Myocyte (in vitro differentiated cells): ENCODE measurements at regions not wholly inside any gene's neighbourhood (a gene's known extent, or its start where the extent isn't known, plus 50 kb on each side); places are given as distances from the start of the nearest gene placed in this dataset.

Experiments
- DNase-seq: peaks from one replicate; pipeline ENCODE4 v3.0.0-alpha.2; 2012; ENCODE audit warnings: low read depth

DNA sequence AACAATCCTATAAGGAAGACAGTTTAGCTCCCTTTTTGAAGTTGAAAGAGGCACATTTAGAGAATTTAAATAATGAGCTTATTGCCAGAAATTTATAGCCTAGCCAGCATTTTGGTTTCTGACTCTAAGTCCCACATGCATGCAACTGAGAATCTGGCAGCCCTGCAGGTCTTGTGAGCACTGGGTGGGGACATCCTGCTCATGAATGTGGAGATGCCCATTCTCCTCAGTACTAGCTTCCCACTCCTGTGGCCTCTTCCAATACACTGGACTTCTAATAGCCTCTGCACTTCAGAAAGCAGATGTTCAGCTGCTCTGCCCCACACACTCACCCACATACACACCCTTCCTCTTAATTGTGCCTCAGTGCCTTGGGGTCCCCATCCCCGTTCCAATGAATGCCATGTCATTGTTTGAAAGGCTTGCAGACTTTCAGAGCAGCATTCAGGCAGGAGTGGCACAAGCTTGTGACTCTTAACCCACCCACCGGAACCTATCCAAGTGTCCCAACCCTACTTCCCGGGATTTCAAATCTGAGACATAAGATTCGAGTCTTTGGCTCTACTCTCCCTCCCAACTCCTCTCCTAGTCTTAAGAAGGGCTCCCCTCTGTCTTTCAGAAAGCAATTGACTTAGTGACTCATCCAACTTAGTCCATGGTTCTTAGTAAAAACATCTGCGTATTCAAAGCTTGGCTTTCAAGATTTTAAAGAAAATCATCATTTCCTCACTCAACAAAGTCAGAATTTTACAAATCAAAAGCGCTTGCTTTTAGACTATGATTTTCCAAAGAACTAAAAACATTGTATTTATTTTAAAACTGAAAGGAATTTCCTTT, 80.0 kb upstream of the FREM2 start:
- DNase-seq, result no peak

DNA sequence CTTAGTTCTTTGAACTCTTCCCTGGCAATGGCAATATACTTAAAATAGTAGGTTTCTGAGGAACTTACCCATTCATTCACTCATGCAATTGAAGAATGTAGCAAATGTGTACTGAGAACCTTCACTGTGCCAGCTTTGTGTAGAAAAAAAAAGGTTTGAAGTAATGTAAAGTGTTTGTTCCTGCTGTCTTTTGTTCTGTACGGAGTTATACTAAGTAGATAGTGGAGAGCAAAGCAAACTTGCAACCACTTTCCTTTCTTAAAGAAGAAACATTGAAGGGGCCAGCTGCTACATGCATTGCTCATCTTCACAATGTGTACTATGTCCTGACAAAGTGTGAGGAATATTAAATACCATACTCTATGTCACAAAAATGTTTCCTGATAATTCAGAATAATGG, 68.9 kb upstream of the FREM2 start:
- DNase-seq, result no peak

GRCh38 chr13:38618336-38618735, 68.5 kb upstream of the FREM2 start:
- no peak for DNase-seq

- no peak for DNase-seq
Observed at GRCh38 chr13:38618881-38619280, 68.0 kb upstream of the FREM2 start.

DNA sequence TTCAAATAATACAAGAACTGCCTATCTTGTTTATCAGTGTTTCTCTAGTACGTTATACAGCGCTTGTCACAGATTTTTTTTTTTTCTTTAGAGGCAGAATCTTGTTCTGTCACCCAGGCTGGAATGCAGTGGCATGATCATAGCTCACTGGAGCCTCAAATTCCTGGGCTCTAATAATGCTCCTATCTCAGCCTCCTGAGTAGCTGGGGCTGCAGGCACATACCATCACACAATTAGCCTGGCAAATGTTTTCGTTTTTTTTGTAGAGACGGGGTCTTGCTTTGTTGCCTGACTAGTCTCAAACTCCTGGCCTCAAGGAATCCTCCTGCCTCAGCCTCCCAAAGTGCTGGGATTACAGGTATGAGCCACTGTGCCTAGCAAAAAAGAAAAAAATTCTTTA, 66.0 kb upstream of the FREM2 start:
- DNase-seq, result no peak

DNA sequence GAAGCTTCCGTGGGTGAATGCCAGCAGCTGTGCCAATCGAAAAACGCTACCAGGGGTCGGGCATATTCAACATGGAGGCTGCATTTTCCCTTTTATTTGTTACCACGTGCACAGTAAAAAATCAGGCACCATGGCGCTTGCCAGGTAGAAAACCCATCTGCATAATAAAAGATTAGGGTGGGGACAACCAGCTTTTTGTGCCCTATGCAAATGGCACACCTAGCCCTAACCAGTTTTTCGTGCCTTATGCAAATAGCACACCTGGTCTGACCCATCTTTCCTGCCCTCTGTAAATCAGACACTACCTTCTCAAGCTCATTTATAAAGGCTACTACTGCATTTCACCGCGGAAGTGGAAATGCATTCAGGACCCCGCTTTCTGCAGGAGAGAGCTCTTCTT, 62.1 kb upstream of the FREM2 start:
- DNase-seq, result no peak

GRCh38 chr13:38628554-38628953, 58.3 kb upstream of the FREM2 start:
- DNase-seq, result no peak

GRCh38 chr13:38630780-38631179, 56.1 kb upstream of the FREM2 start:
- DNase-seq, result no peak

- no peak for DNase-seq
Observed at GRCh38 chr13:38635030-38635429, 51.8 kb upstream of the FREM2 start.

DNA sequence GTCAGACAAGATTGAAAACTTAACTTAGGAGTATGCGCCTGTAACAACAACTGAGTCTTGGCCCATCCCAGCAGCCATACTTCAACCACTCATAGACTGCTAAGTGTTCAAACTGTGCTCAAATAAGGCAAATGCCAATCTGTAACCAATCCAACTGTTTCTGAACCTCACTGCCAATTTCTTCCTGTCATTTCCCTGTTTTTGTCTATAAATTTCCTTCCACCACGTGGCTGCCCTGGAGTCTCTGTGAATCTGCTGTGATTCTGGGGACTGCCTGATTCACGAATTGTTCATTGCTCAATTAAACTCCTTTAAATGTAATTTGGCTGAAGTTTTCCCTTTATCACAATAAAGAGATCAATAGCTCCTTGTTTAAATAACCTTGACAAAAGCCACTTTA, 50.8 kb upstream of the FREM2 start:
- no peak for DNase-seq

- DNase-seq, result no peak
Observed at GRCh38 chr13:38636761-38637160, 50.1 kb upstream of the FREM2 start.
